A673 (cell line): ENCODE measurements at regions not wholly inside any gene's neighbourhood (a gene's known extent, or its start where the extent isn't known, plus 50 kb on each side); places are given as distances from the start of the nearest gene placed in this dataset.

ENCODE experiments used
- BruUV-seq: library from RNA; stranded (reverse); fragments of 400-500 nt; replicated peaks from 2 replicates; lab custom pipeline; 2021; lab: Mats Ljungman, UMichigan
- CTCF ChIA-PET: fragments of 300-600 bp; sonication (Branson Sonifier 250); formaldehyde crosslinking; loops from one replicate; lab custom pipeline; 2022; ENCODE audit warnings: antibody characterized with exemption; lab: Charles Lee
- POLR2A ChIA-PET: fragments of 300-600 bp; sonication (Branson Sonifier 250); formaldehyde crosslinking; loops from one replicate; lab custom pipeline; 2022; ENCODE audit warnings: antibody characterized with exemption; ENCODE audit not compliant: low non-redundant PET; lab: Charles Lee
- DNase-seq: peaks from one replicate; pipeline ENCODE4 v3.0.0-alpha.2; 2015; ENCODE audit warnings: low spot score
- H3K27ac ChIP-seq: fragments of 200-600 bp; sonication (generic); 2 replicates; pipeline ENCODE4 v1.5.1; 2016; ENCODE audit warnings: mixed run types, low read depth, mild to moderate bottlenecking, mixed read lengths, antibody characterized with exemption, low read length; ENCODE audit not compliant: poor library complexity, severe bottlenecking
- H3K27me3 ChIP-seq: fragments of 200-600 bp; sonication (generic); replicated peaks from 2 replicates; pipeline ENCODE4 v1.6.1; 2017; ENCODE audit warnings: mixed run types, low read depth, mild to moderate bottlenecking, mixed read lengths, antibody characterized with exemption, low read length; ENCODE audit not compliant: insufficient read depth, poor library complexity
- H3K36me3 ChIP-seq: fragments of 200-600 bp; sonication (generic); 2 replicates; pipeline ENCODE4 v1.6.1; 2016; ENCODE audit warnings: mixed run types, mild to moderate bottlenecking, mixed read lengths, antibody characterized with exemption, low read length; ENCODE audit not compliant: insufficient read depth, poor library complexity, severe bottlenecking
- H3K4me1 ChIP-seq: fragments of 200-600 bp; sonication (generic); 2 replicates; pipeline ENCODE4 v1.6.1; 2017; ENCODE audit warnings: mixed run types, mild to moderate bottlenecking, mixed read lengths, antibody characterized with exemption, low read length; ENCODE audit not compliant: insufficient read depth, poor library complexity, severe bottlenecking
- H3K4me3 ChIP-seq: fragments of 200-600 bp; sonication (generic); 2 replicates; pipeline ENCODE4 v1.5.1; 2016; ENCODE audit warnings: low read depth, mixed run types, mild to moderate bottlenecking, mixed read lengths, low read length; ENCODE audit not compliant: poor library complexity, severe bottlenecking
- H3K9me3 ChIP-seq: fragments of 200-600 bp; sonication (generic); 2 replicates; pipeline ENCODE4 v1.6.1; 2016; ENCODE audit warnings: mixed run types, low read depth, mild to moderate bottlenecking, mixed read lengths, antibody characterized with exemption, low read length; ENCODE audit not compliant: poor library complexity, severe bottlenecking
- EZH2 ChIP-seq: fragments of 200-600 bp; sonication (generic); IDR thresholded peaks from 2 replicates; pipeline ENCODE4 v1.6.1; 2017; ENCODE audit warnings: borderline replicate concordance, low read depth, mild to moderate bottlenecking, mixed read lengths, antibody characterized with exemption, low read length; ENCODE audit not compliant: poor library complexity, severe bottlenecking
- intact Hi-C: fragments of 100-400 bp; cut with micrococcal nuclease; formaldehyde crosslinking; loops from one replicate; pipeline ENCODE4 v1.10.0; 2022; ENCODE audit not compliant: unreplicated experiment
- TF ChIP-seq, protein P1 (sequence below): fragments of 300-800, 200-600 bp; sonication (generic); conservative IDR thresholded peaks from 2 replicates; pipeline ENCODE4 v1.5.1; 2017; ENCODE audit warnings: low read depth, mild to moderate bottlenecking, antibody characterized with exemption, low read length, moderate library complexity, mixed read lengths

DNA sequence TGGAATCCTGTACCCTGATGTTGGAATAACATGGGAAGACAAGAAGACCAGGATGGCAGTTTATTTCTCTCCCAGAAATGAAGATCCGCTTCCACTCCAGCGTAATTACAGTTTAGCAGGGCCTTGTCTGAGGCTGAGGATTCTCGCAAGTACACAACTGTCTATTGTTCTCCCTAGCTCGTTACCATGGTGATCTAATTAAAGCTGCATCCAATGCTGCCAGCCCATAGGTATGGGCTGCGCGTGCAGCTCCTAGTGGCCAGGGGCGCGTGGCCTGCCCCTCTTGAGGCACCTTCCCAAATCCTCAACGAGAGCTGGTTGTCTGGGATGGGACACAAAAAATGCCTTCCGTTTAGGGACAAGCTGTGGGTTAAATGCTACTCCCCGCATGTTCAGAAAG, 344.9 kb downstream of the CYRIA start:
- ChIA-PET POLR2A (no interaction called here), CTCF (no interaction called here)
- DNase-seq = no peak
- no peak overlapping the region for H3K27ac ChIP-seq
- BruUV-seq = no TSS peak
- intact Hi-C loops = no loop called here
- no peaks in the 10 kb centered on the region for H3K9me3 ChIP-seq
- peaks cover under 1% of the 10 kb centered on the region for H3K27me3 ChIP-seq
- no peaks in the 10 kb centered on the region for H3K36me3 ChIP-seq
- TF ChIP-seq, protein P1, sequence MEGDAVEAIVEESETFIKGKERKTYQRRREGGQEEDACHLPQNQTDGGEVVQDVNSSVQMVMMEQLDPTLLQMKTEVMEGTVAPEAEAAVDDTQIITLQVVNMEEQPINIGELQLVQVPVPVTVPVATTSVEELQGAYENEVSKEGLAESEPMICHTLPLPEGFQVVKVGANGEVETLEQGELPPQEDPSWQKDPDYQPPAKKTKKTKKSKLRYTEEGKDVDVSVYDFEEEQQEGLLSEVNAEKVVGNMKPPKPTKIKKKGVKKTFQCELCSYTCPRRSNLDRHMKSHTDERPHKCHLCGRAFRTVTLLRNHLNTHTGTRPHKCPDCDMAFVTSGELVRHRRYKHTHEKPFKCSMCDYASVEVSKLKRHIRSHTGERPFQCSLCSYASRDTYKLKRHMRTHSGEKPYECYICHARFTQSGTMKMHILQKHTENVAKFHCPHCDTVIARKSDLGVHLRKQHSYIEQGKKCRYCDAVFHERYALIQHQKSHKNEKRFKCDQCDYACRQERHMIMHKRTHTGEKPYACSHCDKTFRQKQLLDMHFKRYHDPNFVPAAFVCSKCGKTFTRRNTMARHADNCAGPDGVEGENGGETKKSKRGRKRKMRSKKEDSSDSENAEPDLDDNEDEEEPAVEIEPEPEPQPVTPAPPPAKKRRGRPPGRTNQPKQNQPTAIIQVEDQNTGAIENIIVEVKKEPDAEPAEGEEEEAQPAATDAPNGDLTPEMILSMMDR = no peak
- TF ChIP-seq EZH2 = no peak
- no peaks in the 10 kb centered on the region for H3K4me1 ChIP-seq
- no peak overlapping the region for H3K4me3 ChIP-seq

DNA sequence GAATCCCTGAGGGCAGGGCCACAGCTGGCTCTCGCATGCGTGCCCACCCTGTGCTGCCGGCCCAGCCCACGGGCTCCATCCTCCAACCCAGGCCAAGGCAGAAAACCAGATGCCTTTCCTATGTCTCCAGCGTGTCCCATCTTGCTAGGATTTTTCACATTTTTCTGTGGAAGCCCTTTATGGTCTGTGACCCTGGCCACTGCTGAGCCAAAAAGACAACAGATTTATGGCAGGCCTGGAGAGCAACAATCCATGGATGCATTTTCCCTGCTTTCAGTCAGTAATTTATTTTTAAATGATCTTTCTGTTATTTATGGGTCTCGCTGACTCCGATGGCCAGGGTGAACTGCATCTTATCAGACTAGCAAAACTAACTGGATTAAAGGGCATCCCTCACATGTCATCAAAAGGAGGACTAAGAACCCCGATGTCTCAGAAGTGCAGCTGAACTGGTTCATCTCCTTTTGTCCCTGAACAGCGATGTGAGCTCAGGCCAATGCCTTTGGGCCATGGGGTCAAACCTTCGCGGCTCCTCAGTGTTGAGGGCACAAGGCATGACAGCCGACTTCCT, 346.0 kb downstream of the CYRIA start:
- peaks cover 5% of the 10 kb centered on the region for H3K27me3 ChIP-seq
- POLR2A ChIA-PET = no interaction called here
- no TSS peak for BruUV-seq
- DNase-seq = no peak
- H3K4me3 ChIP-seq = no peak overlapping the region
- no peaks in the 10 kb centered on the region for H3K4me1 ChIP-seq
- intact Hi-C loops = no loop called here
- H3K9me3 ChIP-seq = no peaks in the 10 kb centered on the region
- no peaks in the 10 kb centered on the region for H3K36me3 ChIP-seq
- TF ChIP-seq EZH2 = no peak
- TF ChIP-seq, protein P1 = no peak
- H3K27ac ChIP-seq = no peak overlapping the region
- CTCF ChIA-PET = no interaction called here

DNA sequence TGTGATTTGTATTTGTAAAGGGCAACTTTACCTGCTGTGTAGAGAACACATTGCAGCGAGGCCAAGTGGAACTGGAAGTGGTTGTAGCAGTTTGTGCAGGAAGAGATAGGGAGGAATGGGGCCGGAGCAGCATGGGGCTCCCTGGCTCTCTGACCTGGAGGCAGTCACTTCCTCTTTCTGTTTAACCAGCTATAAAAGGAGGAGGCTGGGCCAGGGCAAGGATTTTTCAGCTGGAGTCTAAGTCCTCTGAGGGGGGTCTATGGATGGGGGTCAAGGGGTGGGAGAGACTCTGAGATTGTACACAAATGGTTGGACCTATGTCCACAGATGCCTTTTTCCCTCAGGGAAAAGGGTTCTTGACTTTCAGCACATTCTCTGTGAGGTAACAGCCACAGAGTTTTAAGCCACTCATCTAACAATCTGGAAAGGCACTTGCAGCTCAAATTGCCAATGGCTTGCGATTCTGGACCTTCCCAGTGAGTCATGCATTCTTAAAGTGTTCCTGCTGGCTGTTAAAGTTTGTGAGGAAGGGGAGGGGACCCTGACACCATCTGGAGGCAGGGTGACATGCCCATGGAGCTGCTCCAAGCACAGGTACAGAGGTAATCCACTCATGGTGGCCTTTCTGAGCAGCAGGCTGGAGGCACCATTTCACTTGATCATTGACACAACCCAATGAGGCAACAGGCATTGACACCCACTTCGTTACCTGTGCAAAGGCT, 347.0 kb downstream of the CYRIA start:
- no peaks in the 10 kb centered on the region for H3K4me1 ChIP-seq
- H3K4me3 ChIP-seq = no peak overlapping the region
- TF ChIP-seq, protein P1 = no peak
- no peak for TF ChIP-seq EZH2
- H3K9me3 ChIP-seq = no peaks in the 10 kb centered on the region
- CTCF ChIA-PET = no interaction called here
- POLR2A ChIA-PET = no interaction called here
- H3K36me3 ChIP-seq = no peaks in the 10 kb centered on the region
- no peak for DNase-seq
- H3K27me3 ChIP-seq = peaks cover 8% of the 10 kb centered on the region
- no TSS peak for BruUV-seq
- no peak overlapping the region for H3K27ac ChIP-seq
- intact Hi-C loops = no loop called here
